HAP-1 (cell line): ENCODE measurements at regions not wholly inside any gene's neighbourhood (a gene's known extent, or its start where the extent isn't known, plus 50 kb on each side); places are given as distances from the start of the nearest gene placed in this dataset.

Experiments
- DNase-seq, 2 experiments: peaks; one replicate each; pipeline ENCODE4 v3.0.0-alpha.2; 2016 to 2020; ENCODE audit warnings: low spot score in 2 of 2
- H3K27me3 ChIP-seq: fragments of 250-450 bp; sonication (Bioruptor Pico); 2 replicates; pipeline ENCODE4 v1.5.1; 2020; ENCODE audit warnings: low read depth, mild to moderate bottlenecking, moderate library complexity
- H3K36me3 ChIP-seq: fragments of 250-450 bp; sonication (Bioruptor Pico); replicated peaks from 2 replicates; pipeline ENCODE4 v1.5.1; 2020; ENCODE audit warnings: mild to moderate bottlenecking
- H3K4me1 ChIP-seq: fragments of 250-450 bp; sonication (Bioruptor Pico); 2 replicates; pipeline ENCODE4 v1.5.1; 2020; ENCODE audit warnings: mild to moderate bottlenecking
- H3K4me3 ChIP-seq: fragments of 250-450 bp; sonication (Bioruptor Pico); 2 replicates; pipeline ENCODE4 v1.5.1; 2020; ENCODE audit warnings: mild to moderate bottlenecking, moderate library complexity
- H3K9me3 ChIP-seq: fragments of 250-450 bp; sonication (Bioruptor Pico); 2 replicates; pipeline ENCODE4 v1.5.1; 2020; ENCODE audit warnings: mild to moderate bottlenecking, moderate library complexity
- in situ Hi-C: fragments of 300-500 bp; cut with MboI; formaldehyde crosslinking; loops from 3 replicates; pipeline ENCODE4 v1.14.3; 2020; ENCODE audit warnings: low sequenced_read_pairs, inconsistent platforms, mixed read lengths

DNA sequence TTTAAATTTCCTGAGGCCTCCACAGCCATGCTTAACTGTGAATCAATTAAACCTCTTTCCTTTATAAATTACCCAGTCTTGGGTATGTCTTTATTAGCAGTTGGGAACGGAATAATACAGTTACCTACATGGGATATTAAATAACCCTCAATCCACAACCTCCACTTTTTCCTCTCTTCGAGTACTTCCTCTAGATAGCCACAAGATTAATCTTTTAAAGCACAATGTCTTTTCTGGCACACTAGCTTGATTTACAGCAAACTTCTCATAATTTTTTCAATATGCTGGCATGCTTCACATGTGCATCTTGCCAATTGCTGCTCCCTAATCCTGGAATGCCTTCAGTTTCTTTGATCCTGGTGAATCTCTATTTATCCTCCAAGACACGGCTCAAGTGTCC, 92.2 kb downstream of the P2RY1 start:
- H3K4me1 ChIP-seq = no peaks in the 10 kb centered on the region
- H3K4me3 ChIP-seq = no peak overlapping the region
- H3K27me3 ChIP-seq = no peaks in the 10 kb centered on the region
- H3K36me3 ChIP-seq = no peaks in the 10 kb centered on the region
- DNase-seq = no peak
- H3K9me3 ChIP-seq = no peaks in the 10 kb centered on the region
- in situ Hi-C loops = no loop called here

DNA sequence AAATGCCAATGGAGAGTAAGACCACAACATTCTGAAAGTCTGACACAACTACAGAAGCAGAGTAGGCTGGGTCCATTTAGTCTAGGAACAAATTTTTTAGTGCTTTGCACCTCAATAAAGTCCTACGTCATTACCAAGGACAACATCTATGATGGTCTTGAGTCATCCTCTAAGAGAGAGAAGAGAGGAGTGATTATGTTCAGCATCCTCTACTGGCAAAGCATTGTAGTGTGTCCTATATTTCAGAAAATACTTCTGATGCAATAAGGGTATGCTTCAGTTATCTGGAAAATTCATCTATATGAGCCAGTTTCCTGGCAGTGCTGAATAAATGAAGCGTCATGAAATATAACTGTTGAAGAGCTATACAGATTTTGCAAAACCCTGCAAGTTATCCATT, 95.6 kb downstream of the P2RY1 start:
- Histone ChIP-seq H3K4me1 (no peaks in the 10 kb centered on the region), H3K9me3 (no peaks in the 10 kb centered on the region), H3K4me3 (no peak overlapping the region), H3K27me3 (no peaks in the 10 kb centered on the region), H3K36me3 (no peaks in the 10 kb centered on the region)
- no peak for DNase-seq
- in situ Hi-C loops = no loop called here

DNA sequence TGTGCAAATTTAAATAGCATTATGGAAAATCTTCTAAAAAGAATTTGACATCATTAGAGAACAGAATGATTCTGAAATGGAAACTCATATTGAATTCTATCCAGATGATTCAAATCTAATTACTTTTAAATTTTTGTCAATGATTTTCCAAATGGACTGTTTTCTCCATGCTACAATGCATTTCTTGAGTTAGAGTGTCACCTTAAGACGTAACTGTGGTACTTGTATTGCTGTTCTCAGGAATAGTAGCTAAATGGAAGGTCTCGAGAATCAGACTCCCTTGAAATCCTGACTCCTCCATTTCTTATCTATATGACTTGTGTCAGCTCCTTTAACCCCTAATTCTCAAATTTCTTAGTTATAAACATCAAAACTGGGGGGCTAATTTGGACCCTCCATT, 102.3 kb downstream of the P2RY1 start:
- no peak for DNase-seq
- Histone ChIP-seq H3K36me3 (no peaks in the 10 kb centered on the region), H3K4me1 (no peaks in the 10 kb centered on the region), H3K27me3 (no peaks in the 10 kb centered on the region), H3K9me3 (no peaks in the 10 kb centered on the region), H3K4me3 (no peak overlapping the region)
- in situ Hi-C loops = no loop called here

DNA sequence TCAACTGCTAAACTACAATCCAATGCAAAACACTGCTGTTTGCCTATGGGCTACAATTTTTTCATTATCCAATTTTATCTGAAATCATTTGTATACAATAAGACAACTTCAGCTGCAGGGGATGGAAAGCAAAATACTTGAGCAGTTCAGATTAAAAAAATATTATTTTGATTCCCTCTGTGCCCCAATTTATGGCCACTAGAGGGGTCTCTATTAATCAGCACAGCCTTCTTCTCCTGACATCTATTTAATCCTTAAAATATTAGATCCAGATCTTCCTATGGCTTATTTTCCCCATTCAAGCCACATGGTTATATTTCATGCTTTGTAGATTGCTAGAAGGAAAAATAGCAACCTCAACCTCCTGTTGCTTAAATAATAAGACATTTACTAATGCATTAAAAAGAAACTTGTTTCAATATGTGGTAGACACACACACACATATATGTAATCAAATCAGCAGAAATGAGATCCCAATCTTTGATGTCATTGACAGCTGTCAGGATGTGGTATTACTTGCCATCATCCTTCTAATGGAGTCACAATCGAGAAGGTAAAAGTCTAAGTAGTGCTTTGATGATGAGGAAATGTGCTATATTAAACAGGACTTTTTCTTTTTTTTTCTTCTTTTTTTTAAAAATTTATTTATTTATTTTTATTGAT, 104.2 kb downstream of the P2RY1 start:
- Histone ChIP-seq H3K9me3 (no peaks in the 10 kb centered on the region), H3K4me3 (no peak overlapping the region), H3K36me3 (no peaks in the 10 kb centered on the region), H3K4me1 (no peaks in the 10 kb centered on the region), H3K27me3 (no peaks in the 10 kb centered on the region)
- in situ Hi-C loops = no loop called here
- no peak for DNase-seq

DNA sequence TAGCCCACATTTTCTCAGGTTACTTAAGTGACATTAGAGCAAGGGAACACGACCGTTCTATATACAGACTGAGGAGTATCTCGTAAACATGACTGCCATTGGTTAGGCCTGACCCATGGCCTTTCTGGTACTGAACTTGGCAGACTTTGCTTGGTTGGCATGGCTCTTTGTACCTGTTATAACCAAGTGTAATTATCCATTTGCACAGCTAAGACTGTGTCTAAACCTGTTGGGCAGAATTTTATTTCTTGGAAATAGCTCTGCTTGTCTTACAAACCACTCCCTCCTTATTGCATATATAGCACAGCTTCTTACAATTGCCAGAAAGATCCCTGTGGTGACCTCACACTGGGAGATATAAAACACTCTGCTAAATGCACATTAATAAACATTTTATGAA, 106.9 kb downstream of the P2RY1 start:
- H3K27me3 ChIP-seq = no peaks in the 10 kb centered on the region
- in situ Hi-C loops = no loop called here
- no peaks in the 10 kb centered on the region for H3K4me1 ChIP-seq
- no peak overlapping the region for H3K4me3 ChIP-seq
- no peak for DNase-seq
- no peaks in the 10 kb centered on the region for H3K9me3 ChIP-seq
- no peaks in the 10 kb centered on the region for H3K36me3 ChIP-seq

DNA sequence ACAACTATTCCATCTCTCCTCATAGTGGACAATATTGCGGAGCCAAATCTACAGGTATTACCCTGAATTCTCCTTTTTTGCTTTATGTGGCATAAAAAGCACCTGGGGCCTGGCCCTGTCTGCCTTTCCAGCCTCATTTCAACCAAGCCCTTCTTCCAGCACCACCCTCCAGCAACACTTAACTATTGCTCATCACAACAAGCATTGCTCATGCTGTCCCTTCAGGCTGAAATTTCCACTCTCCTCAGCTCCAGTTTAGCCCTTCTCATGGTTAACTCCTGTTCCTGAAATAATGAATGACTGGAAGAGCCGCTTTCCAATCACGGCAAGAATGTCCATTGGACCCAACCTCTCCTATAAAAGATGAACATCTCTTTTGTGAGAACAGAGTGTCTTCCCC, 107.4 kb downstream of the P2RY1 start:
- DNase-seq = no peak
- Histone ChIP-seq H3K9me3 (no peaks in the 10 kb centered on the region), H3K4me1 (no peaks in the 10 kb centered on the region), H3K36me3 (no peaks in the 10 kb centered on the region), H3K4me3 (no peak overlapping the region), H3K27me3 (no peaks in the 10 kb centered on the region)
- in situ Hi-C loops = no loop called here

DNA sequence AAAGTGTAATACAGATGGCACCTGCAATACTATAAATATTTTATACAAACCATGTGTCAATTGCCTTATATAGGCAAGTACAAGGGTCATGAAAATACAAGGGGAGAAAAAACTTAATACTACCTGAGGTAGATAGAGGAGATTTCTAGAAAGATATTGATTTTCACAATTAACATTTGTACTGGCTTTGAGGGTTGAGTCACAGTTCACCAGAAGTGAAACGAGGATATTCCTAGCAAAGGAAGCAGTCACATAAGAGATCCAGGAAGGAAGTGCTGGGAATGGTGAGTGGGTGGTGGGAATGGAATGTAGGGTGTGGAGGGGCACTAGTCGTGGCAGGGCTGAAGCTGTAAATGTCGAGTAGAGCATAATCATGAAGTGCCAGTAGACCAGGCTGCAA, 108.7 kb downstream of the P2RY1 start:
- Histone ChIP-seq H3K27me3 (no peaks in the 10 kb centered on the region), H3K9me3 (no peaks in the 10 kb centered on the region), H3K4me1 (no peaks in the 10 kb centered on the region), H3K4me3 (no peak overlapping the region), H3K36me3 (no peaks in the 10 kb centered on the region)
- no peak for DNase-seq
- in situ Hi-C loops = no loop called here

DNA sequence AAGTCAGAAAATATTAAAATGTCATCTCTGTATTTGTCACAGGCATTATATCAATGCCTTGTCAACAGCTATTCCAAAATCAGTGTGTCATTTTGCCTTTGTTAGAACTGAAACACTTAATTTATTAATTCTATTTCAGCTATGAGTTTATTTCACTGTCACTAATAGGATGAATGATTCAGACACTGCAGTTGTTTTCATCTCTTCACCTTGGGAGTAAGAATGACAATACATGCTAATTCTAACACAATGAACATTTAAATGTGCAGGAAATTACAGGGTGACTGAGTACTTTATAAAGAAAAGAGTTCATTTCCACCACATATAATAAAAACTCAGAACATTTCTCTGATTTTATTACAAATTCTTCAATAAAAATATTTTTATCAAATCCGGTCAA, 109.7 kb downstream of the P2RY1 start:
- Histone ChIP-seq H3K4me3 (no peak overlapping the region), H3K27me3 (no peaks in the 10 kb centered on the region), H3K4me1 (no peaks in the 10 kb centered on the region), H3K9me3 (no peaks in the 10 kb centered on the region), H3K36me3 (no peaks in the 10 kb centered on the region)
- DNase-seq = no peak
- in situ Hi-C loops = no loop called here

DNA sequence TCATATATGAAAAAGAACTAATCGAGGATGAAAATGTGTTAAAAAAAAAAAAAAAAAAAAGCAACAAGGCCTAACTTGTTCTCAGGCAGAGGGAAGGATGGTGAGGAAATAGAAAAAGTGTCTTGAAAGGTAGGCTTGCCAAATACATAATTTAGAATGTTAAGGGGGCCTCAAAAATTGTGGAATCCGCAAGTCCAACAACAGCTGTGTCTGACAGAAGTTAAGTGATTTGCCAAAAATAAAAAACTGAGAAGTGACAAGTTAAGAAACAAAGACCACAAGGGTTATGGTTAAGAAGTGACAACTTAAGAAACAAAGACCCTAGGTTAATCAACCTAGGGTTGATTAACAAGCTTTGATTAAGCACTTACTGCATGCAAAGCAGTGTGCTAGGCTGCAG, 110.6 kb downstream of the P2RY1 start:
- Histone ChIP-seq H3K4me3 (no peak overlapping the region), H3K9me3 (no peaks in the 10 kb centered on the region), H3K4me1 (no peaks in the 10 kb centered on the region), H3K27me3 (no peaks in the 10 kb centered on the region), H3K36me3 (no peaks in the 10 kb centered on the region)
- DNase-seq = no peak
- in situ Hi-C loops = no loop called here

DNA sequence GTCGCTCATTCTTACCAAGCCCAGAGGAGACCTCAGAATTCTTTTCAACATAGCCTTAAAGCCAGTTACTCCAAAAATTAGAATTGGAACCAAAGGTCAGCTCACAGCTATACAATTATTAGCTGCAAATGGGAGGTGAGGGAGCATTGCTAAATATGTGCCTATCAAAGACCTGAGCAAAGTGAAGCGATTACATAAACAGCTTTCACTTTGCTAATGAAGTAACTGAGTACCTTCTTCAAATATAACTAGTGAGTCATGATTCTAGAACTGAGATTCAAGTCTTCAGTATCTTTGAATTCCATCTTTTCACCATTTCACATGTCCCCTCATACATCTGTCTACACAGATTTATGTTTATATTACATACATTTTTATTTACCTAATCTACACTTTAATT, 122.6 kb downstream of the P2RY1 start:
- Histone ChIP-seq H3K36me3 (no peaks in the 10 kb centered on the region), H3K4me3 (no peak overlapping the region), H3K9me3 (no peaks in the 10 kb centered on the region), H3K4me1 (no peaks in the 10 kb centered on the region), H3K27me3 (no peaks in the 10 kb centered on the region)
- no peak for DNase-seq
- in situ Hi-C loops = no loop called here

DNA sequence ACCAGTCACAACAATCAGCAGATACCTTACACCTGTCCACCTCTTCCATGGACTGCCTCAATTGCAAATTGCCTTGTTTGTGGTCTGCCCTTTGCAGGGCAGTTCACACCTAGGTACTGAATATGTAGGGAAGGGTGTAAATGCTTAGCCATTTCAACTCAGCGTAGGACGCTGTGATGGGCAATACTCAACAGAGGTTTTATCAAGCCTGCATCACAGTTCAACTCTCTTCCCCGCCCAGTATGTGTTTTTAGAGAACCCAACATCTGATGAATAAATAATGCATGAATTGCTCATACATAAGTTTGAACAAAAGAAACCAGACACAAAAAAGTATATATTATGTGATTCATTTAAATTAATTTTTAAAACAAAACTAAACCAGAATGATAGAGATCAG, 124.4 kb downstream of the P2RY1 start:
- Histone ChIP-seq H3K4me3 (no peak overlapping the region), H3K27me3 (no peaks in the 10 kb centered on the region), H3K36me3 (no peaks in the 10 kb centered on the region), H3K9me3 (no peaks in the 10 kb centered on the region), H3K4me1 (no peaks in the 10 kb centered on the region)
- in situ Hi-C loops = no loop called here
- DNase-seq = no peak

DNA sequence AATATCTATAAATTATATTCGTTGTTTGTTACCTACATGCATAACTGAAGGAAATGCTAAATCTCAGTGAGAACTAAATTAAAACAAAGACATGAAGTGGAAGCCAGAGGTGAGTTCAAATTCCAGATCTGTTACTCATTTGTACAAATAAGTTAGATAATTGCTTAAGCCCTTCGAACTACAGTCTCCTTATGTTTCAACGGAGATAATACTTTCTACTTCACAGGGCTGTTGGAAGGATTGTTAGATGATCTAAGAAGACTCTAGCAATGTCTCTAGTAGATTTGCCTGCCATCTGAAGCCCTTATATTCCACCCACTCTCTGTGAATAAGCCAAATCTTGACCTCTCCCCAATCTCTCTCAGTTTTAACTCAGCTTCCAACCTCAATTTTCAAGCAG, 125.8 kb downstream of the P2RY1 start:
- Histone ChIP-seq H3K9me3 (no peaks in the 10 kb centered on the region), H3K36me3 (no peaks in the 10 kb centered on the region), H3K27me3 (no peaks in the 10 kb centered on the region), H3K4me3 (no peak overlapping the region), H3K4me1 (no peaks in the 10 kb centered on the region)
- in situ Hi-C loops = no loop called here
- DNase-seq = no peak

DNA sequence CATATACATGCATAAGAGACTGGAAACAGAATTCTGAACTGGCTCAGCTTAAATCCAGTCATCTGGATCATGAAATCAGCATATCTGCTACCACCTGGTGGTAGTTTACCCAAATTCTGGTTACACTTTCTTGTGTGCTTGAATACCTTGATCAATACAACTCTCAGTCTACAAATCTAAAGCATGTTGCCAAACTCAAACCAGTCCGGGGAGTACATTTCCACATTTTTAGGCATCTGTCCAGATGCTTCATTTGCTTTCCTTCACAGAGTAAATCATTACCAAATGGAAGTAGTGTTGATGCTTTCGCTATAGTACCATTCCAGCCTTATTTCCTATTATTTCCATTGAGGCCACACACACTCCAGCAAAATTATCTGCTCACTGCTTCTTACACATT, 126.4 kb downstream of the P2RY1 start:
- Histone ChIP-seq H3K27me3 (no peaks in the 10 kb centered on the region), H3K4me3 (no peak overlapping the region), H3K9me3 (no peaks in the 10 kb centered on the region), H3K36me3 (no peaks in the 10 kb centered on the region), H3K4me1 (no peaks in the 10 kb centered on the region)
- in situ Hi-C loops = no loop called here
- peak in 1 of 2 experiments; percentile 7 for DNase-seq

DNA sequence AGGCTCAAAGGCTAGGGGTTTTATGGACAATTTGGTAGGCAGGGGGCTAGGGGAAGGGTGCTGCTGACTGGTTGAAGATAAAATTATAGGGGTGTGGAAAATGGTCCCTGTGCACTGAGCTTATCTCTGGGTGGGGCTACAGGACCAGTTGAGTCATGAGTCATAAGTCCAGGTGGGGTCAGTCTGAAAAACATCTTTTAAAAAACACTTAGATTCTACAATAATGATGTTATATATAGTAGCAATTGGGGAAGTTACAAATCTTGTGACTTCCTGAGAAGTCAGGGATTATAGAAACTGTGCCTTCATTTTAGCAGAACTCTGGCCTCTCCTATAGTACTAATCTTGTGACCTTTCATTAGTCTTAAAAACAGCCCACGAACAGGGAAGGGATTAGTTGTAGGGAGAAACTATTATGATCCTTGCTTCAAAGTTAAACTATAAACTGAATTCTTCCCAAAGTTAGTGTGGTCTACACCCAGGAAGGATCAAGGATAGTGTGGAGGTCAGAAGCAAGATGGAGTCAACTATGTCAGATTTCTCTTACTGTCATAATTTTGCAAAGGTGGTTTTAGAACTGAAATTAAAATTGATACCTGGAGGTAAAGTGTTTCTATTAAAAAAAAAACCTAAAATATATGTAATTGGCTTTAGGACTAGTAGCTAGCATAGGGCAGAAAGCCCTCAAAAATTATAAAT, 130.1 kb downstream of the P2RY1 start:
- H3K4me3 ChIP-seq = no peak overlapping the region
- in situ Hi-C loops = no loop called here
- no peaks in the 10 kb centered on the region for H3K27me3 ChIP-seq
- H3K4me1 ChIP-seq = no peaks in the 10 kb centered on the region
- DNase-seq = no peak
- no peaks in the 10 kb centered on the region for H3K36me3 ChIP-seq
- no peaks in the 10 kb centered on the region for H3K9me3 ChIP-seq
